ENCODE measurements at regions not wholly inside any gene's neighbourhood (a gene's known extent, or its start where the extent isn't known, plus 50 kb on each side); places are given as distances from the start of the nearest gene placed in this dataset.

DNA sequence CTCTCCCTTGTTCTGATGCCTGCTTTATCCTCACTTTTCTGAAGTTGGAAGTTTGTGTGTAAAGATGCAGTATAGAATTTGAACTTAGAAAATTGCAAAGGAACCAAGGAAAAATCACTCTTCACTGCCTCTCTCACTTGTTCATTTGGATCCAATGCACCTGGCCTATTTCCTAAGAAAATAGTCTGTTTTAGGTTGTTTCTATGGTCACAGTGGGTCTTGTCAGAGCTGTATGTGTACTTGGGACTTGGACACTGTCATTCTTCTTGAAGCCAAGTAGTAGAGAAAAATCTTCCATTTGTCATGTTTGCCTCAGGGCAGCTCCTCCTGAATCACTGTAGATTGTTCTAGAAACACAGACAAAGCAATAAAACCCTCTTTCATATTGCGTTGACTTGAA, 80.3 kb upstream of the SESTD1 start:
- TF ChIP-seq, protein P1, sequence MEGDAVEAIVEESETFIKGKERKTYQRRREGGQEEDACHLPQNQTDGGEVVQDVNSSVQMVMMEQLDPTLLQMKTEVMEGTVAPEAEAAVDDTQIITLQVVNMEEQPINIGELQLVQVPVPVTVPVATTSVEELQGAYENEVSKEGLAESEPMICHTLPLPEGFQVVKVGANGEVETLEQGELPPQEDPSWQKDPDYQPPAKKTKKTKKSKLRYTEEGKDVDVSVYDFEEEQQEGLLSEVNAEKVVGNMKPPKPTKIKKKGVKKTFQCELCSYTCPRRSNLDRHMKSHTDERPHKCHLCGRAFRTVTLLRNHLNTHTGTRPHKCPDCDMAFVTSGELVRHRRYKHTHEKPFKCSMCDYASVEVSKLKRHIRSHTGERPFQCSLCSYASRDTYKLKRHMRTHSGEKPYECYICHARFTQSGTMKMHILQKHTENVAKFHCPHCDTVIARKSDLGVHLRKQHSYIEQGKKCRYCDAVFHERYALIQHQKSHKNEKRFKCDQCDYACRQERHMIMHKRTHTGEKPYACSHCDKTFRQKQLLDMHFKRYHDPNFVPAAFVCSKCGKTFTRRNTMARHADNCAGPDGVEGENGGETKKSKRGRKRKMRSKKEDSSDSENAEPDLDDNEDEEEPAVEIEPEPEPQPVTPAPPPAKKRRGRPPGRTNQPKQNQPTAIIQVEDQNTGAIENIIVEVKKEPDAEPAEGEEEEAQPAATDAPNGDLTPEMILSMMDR (IDR thresholded peaks at IDR 0.05), result no peak
- TF ChIP-seq POLR2A (IDR thresholded peaks at IDR 0.05), result no peak
